Pancreas (tissue), 10 donors: ENCODE measurements at regions not wholly inside any gene's neighbourhood (a gene's known extent, or its start where the extent isn't known, plus 50 kb on each side); places are given as distances from the start of the nearest gene placed in this dataset.

Source experiments
- ATAC-seq, 4 donors: fragments of 200-7000 bp; cut with Tn5 transposase; one replicate each; pipeline versions ENCODE4 v1.8.0 to v1.9.1; 2020; ENCODE audit warnings: mild to moderate bottlenecking in 4 of 4, moderate library complexity in 4 of 4
- DNase-seq, 6 donors: peaks; one replicate each; pipeline ENCODE4 v3.0.0-alpha.2; 2020
- FAIRE-seq: peaks from 2 replicates; lab custom pipeline; 2012; peaks lifted over from hg19 to GRCh38; lab: Jason Lieb, UNC
- H3K27ac ChIP-seq, 4 donors: fragments of 200-600 bp; sonication (generic); 1 replicate in 3 of 4; 2 replicates in 1 of 4; pipeline versions ENCODE4 v1.5.0 to v1.8.0; 2020
- H3K27me3 ChIP-seq, 4 donors: fragments of 200-600 bp; one replicate each; pipeline ENCODE4 v1.8.0; 2021
- H3K36me3 ChIP-seq, 3 donors: fragments of 200-600 bp; sonication (generic) in 1 of 3; one replicate each; pipeline versions ENCODE4 v1.5.0 to v1.8.0; 2020 to 2021
- H3K4me1 ChIP-seq, 3 donors: fragments of 200-600 bp; one replicate each; pipeline ENCODE4 v1.8.0; 2021
- H3K4me3 ChIP-seq, 4 donors: fragments of 200-600 bp; sonication (generic) in 2 of 4; one replicate each; pipeline versions ENCODE4 v1.5.0 to v1.8.0; 2020 to 2021
- H3K9me3 ChIP-seq, 4 donors: fragments of 200-600 bp; one replicate each; pipeline ENCODE4 v1.8.0; 2021
- WGBS, 2 donors: extraction: QIAGEN DNeasy Blood & Tissue Kit; methylation state at CpG; one replicate each; pipeline ENCODE4 v1.1.7; 2013; 5-methylcytosine and 5-hydroxymethylcytosine counted together
- intact Hi-C, 3 donors: fragments of 100-400 bp; cut with DNase I; formaldehyde crosslinking; loops; one replicate each; pipeline versions ENCODE4 v1.11.1 to v1.14.2; 2022
- TF ChIP-seq, protein P1 (sequence below), 4 donors: fragments of 200-600 bp; sonication (generic) in 3 of 4; IDR thresholded peaks; one replicate each; pipeline versions ENCODE4 v1.5.0 to v1.8.0; 2021; ENCODE audit warnings: antibody characterized with exemption in 4 of 4
- donor health status: healthy with polysubstance abuse.
- donor health status: DM: no; HTN: no; CAD: no; lungs with moderate emphysema.
- donor health status: DM: no; HTN: no; CAD: no.
- donor health status: control.
- donor health status: control.
- donor health status: Bipolar disorder and iron deficiency.
- donor health status: DM: yes; HTN: yes; CAD: no.
- donor health status: DM: no; HTN: no; CAD: no.
- donor health status: DM: no; HTN: no; CAD: no.
- donor health status: DM: yes; HTN: yes; CAD: no.

DNA sequence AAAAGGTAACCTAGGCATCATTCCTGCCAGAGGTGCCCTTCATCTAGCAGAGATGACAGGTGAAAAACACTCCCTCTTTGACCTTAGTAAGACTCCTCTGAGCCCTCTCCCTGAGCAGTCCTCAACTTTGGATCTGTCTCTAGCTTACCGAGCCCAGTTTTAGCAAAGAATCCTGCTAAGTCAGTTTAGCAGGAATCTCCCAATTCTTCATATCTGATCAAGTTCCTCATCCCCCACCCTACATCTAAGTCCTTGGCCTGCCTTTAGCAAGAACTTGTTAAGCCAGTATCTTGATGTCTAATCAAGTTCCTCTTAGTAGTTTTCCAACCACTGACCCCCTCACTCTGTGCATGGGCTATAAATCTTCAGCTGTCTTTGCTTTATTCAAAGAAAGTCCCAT lies 235.6 kb downstream of the OMA1 start:
- Histone ChIP-seq H3K36me3 (no peaks in the 10 kb centered on the region), H3K27me3 (no peaks in the 10 kb centered on the region), H3K27ac (no peak overlapping the region), H3K9me3 (no peaks in the 10 kb centered on the region), H3K4me1 (peaks cover 0 to 4% (median 0%) of the 10 kb centered on the region in 3 donors), H3K4me3 (no peak overlapping the region)
- no peak for DNase-seq
- 62 to 72% methylated on average over 1 of the region's 1 CpG for WGBS, 2 donors
- TF ChIP-seq, protein P1, sequence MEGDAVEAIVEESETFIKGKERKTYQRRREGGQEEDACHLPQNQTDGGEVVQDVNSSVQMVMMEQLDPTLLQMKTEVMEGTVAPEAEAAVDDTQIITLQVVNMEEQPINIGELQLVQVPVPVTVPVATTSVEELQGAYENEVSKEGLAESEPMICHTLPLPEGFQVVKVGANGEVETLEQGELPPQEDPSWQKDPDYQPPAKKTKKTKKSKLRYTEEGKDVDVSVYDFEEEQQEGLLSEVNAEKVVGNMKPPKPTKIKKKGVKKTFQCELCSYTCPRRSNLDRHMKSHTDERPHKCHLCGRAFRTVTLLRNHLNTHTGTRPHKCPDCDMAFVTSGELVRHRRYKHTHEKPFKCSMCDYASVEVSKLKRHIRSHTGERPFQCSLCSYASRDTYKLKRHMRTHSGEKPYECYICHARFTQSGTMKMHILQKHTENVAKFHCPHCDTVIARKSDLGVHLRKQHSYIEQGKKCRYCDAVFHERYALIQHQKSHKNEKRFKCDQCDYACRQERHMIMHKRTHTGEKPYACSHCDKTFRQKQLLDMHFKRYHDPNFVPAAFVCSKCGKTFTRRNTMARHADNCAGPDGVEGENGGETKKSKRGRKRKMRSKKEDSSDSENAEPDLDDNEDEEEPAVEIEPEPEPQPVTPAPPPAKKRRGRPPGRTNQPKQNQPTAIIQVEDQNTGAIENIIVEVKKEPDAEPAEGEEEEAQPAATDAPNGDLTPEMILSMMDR (IDR thresholded peaks at IDR 0.05) = no peak
- no peak for ATAC-seq
- intact Hi-C loops = no loop called here
- FAIRE-seq = no peak

DNA sequence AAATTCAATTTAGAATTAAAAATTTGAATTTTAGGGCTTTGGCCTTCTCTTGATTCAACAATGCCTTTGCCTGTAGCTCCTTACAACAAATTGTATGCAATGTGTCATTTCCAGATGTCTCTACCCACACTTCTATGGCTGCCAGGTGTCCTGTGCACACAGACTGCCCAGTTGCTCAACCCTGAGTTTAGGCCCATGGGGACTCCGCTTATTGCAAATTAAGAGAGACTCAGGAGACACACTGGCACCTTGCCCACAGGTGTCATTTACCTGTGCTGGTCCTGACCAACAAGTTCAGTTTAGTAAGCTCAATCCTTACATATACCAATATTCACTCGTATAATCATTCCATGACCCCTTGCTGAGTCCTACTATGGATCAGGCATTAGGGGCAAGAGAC lies 236.1 kb downstream of the OMA1 start:
- Histone ChIP-seq H3K4me3 (no peak overlapping the region), H3K36me3 (no peaks in the 10 kb centered on the region), H3K4me1 (peaks cover 0 to 4% (median 0%) of the 10 kb centered on the region in 3 donors), H3K27me3 (no peaks in the 10 kb centered on the region), H3K9me3 (no peaks in the 10 kb centered on the region), H3K27ac (no peak overlapping the region)
- intact Hi-C loops = no loop called here
- 44 to 45% methylated on average over 2 of the region's 2 CpGs for WGBS, 2 donors
- DNase-seq (peak; percentile 58 to 72 (median 65)), ATAC-seq (peak in 3 of 4 donors; percentile 71 to 88 (median 85)), FAIRE-seq (no peak)
- TF ChIP-seq, protein P1 (IDR thresholded peaks at IDR 0.05) = no peak

DNA sequence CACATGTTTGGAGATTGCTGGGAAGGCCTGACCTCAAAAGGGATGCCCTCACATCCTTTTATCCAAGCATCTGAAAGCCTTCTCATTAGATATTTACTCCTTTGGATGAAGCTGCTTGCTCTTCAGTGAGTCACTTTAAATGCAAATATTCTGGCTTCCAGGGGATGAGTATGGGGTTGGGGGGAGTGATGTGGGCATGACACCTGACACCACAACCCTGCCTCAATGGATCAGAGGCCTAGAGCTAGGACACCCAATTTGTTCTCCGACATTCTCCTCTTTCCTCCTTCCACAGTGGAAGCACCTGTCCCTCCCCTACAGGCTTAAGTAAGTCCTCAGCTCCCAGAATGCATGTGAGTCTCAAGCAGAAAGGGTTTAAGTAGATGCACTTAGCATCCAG lies 238.3 kb downstream of the OMA1 start:
- no peak for FAIRE-seq
- Histone ChIP-seq H3K4me1 (peaks cover 0 to 4% (median 0%) of the 10 kb centered on the region in 3 donors), H3K27me3 (no peaks in the 10 kb centered on the region), H3K4me3 (no peak overlapping the region), H3K9me3 (no peaks in the 10 kb centered on the region), H3K27ac (no peak overlapping the region), H3K36me3 (no peaks in the 10 kb centered on the region)
- DNase-seq = no peak
- no peak for ATAC-seq
- TF ChIP-seq, protein P1 (IDR thresholded peaks at IDR 0.05) = no peak
- WGBS, 2 donors = 80 to 88% methylated on average over 1 of the region's 1 CpG
- intact Hi-C loops = no loop called here

DNA sequence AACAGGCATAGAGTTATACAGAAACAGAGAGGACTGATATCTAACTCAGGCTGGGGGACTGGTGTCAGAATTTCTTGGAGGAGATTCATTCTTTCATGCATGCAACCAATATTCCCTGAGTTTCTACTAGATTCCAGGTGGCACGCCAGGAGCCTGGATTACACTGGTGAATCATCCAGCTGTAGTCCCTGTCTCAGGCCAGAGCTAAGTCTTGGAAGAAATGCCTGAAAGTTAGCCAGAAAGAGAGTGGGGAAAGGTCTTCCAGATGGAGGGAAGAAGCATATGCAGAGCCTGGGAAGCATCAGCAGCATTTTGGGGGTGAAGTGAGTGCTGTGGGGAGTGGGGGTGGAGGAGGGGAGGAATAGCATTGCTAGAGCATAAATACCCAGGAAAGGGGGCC lies 239.1 kb downstream of the OMA1 start:
- 79% methylated on average over 1 of the region's 1 CpG for whole genome bisulfite sequencing, 2 donors
- DNase-seq (no peak), FAIRE-seq (no peak), ATAC-seq (no peak)
- Histone ChIP-seq H3K27me3 (no peaks in the 10 kb centered on the region), H3K27ac (no peak overlapping the region), H3K4me1 (peaks cover 0 to 4% (median 0%) of the 10 kb centered on the region in 3 donors), H3K9me3 (no peaks in the 10 kb centered on the region), H3K4me3 (no peak overlapping the region), H3K36me3 (no peaks in the 10 kb centered on the region)
- intact Hi-C loops = no loop called here
- TF ChIP-seq, protein P1 (IDR thresholded peaks at IDR 0.05) = no peak

DNA sequence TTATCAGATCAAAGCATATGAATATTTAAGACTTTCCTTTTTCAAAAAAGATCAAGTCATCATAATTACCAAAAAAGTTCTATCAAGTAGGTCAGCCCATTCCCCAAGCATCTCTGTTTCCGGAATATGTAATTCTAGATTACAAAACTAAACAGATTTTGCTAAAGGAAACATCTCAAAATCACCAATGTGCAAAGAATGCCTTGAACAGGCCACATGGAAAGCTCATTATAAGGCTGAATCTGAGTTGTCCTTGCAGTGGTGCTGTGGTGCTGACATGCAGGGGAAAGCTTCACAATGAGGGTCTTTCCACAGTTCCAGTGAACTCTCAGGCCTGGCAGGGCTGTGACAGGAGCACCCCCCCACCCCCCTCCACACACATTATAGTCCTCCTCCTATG lies 240.9 kb downstream of the OMA1 start:
- no peak for ATAC-seq

More for the DNA sequence above, 240.9 kb downstream of the OMA1 start:
- Histone ChIP-seq H3K4me3 (no peak overlapping the region), H3K9me3 (no peaks in the 10 kb centered on the region), H3K27me3 (no peaks in the 10 kb centered on the region), H3K4me1 (peaks cover 0 to 4% (median 0%) of the 10 kb centered on the region in 3 donors), H3K36me3 (no peaks in the 10 kb centered on the region), H3K27ac (no peak overlapping the region)
- intact Hi-C loops = no loop called here
- FAIRE-seq (no peak), DNase-seq (no peak)
- 86 to 91% methylated on average over 1 of the region's 1 CpG for WGBS, 2 donors
- TF ChIP-seq, protein P1 (IDR thresholded peaks at IDR 0.05) = no peak
